Astrocyte of the hippocampus (primary cell): ENCODE measurements at regions not wholly inside any gene's neighbourhood (a gene's known extent, or its start where the extent isn't known, plus 50 kb on each side); places are given as distances from the start of the nearest gene placed in this dataset.
A peak's percentile ranks its signal among the peaks of the same experiment; 100 is the strongest.

Source experiments
- DNase-seq: peaks from one replicate; pipeline ENCODE4 v3.0.0; 2011; ENCODE audit warnings: low read depth, low spot score

- DNase-seq: no peak
Measured at GRCh38 chr9:87245271-87245670, 252.4 kb upstream of the DAPK1 start.

- DNase-seq: no peak
Measured at GRCh38 chr9:87247097-87247496, 250.6 kb upstream of the DAPK1 start.

GRCh38 chr9:87249029-87249428 is 248.6 kb upstream of the DAPK1 start:
- DNase-seq: no peak

DNA sequence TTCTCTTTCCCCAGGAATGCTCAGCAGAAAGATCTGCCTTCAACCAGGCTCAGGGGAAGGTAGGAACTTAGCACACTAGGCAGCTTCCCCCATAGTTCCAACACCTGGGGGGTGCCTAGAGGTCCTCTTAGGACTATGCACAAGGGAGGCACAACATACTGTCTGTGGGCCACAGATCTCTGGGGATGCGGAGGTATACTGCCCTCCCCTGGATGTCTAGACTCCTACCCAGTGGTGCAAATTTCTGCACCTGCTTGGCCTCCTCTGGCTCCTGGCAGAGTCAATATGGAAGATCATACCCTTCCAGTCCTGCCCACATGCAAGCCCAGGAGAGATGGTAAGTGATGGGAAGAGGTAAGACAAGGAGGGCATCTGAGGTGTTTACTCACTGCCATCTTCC is 247.5 kb upstream of the DAPK1 start:
- no peak for DNase-seq

DNA sequence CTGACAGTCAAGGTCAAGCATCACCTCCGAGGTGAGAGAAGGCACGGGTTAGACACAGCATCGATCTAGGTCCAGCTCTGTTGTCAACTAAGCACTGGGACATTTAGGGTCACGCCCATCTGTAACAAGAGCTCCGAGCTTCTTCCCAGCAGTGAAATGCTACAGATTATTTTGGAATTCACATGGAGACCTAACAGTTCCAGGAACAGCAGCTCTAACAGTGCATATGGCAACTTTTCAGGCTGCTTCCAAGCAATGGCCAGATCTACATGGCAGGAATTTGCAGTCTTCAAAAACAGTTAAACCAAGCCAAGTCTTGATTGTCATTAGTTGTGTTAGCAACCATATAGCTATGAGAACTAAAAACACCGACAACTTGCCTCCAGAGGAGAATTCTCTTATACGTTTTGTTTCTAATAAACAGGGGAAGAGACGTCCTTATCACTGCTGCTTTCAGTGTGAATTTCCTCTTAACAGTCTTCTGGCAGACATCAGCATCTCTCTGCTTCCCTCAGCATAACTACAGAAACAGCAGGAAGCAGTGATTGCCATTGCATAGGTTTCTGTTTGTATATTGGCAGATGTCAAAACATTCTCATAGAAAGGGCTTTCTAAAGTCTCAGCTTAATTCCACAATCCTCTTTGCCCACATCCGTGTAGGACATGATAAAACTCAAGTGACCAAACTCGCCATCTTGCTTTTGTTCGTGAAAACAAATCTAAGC is 242.1 kb upstream of the DAPK1 start:
- peak; percentile 21 for DNase-seq

DNA sequence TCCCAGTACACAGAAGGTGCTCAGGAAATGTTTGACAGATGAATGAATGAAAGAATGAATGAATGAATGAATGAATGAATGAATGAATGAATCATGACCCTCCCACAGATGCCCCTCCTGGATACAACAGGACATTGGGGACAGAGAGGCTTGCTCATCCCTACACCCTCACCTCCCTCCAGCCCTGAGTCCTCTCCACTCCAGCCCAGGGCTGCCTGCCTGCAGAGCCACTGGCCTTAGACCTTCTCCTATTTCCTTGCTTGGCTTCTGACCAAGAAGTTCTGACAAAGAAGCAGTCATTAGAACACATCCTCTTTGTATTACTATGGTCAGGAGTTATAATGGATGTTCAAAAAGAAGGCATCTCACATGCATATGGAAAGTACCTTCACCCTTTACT is 240.7 kb upstream of the DAPK1 start:
- no peak for DNase-seq

DNA sequence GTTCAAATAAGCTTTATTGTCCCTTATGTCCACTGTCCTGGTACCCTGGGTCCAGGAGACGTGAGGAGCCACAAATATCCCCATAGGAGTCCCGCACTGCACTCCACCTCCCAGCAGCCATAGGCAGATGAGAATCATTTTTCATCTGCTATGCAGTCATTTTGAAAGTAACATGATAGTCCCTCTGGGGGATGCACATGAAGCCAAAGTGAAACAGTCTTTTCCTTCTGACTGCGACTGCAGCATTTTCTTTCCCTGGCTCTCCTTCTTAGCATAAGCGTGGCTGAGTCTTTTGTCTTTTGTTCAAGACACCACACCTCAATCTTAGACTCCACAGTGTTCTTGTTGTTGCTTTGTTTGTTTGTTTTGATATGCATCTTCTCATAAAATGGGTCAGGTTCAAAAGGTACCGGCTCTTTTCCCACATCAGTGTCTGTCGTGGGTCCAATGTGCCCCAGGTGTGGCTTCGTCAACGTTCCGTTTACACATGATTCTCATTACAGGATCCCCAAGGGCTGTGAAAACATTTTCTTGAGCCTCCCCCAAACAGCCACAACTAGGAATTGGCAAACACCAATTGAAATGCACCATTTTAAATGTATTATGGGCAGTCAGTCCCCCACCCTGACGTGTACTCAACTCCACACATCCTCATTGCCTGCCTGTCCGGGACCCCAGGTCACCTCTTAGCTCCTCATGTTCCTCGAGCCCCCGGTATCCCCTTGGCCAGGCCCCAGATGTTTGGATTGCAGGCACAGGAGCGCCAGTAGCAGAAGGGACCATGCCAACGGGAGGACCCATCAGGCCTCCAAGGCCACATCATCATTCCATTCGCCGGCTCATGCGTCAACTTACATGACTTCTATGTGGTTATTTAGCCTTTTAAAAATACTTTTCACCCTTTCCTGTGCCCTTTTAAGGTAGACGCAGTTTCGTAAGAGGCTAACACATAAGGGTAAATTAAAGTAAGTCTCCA is 237.8 kb upstream of the DAPK1 start:
- no peak for DNase-seq

DNA sequence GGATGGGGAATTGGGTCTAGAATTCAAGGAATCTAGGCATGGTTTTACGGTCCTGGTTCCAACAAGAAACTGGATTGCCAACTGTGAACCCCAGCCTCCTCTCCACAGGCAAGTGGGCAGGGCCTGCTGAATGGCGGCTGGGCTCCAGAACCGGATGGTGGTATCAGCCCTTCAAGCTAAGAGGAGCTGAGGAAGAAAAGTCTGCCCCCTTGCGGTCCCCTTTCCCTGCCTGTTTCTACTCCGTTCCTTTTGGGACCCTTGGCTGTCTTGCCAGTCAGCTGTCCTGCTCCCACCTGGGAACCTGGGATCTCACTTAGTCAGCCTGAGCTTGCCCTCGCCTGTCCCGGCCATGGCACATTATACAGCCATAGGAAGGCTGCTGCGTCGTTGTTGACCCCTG is 234.4 kb upstream of the DAPK1 start:
- no peak for DNase-seq

DNA sequence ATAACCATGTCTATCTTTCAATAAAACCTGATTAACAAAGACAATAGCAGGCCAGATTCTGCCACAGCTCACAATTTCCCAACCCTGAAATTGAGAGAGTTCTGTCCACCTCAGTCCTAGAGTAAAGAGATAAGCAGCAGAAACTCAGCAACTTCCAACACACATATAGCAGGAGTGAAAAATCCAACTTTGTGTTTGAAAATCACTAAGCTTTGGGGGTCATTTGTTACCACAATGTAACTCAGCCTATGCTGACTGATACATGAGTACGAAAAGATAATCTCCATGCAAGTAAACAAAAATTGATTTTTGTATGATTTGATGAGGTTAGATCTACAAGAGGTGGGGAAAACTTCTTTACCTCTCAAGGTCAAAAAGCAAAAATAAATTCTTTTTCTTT is 231.0 kb upstream of the DAPK1 start:
- no peak for DNase-seq

DNA sequence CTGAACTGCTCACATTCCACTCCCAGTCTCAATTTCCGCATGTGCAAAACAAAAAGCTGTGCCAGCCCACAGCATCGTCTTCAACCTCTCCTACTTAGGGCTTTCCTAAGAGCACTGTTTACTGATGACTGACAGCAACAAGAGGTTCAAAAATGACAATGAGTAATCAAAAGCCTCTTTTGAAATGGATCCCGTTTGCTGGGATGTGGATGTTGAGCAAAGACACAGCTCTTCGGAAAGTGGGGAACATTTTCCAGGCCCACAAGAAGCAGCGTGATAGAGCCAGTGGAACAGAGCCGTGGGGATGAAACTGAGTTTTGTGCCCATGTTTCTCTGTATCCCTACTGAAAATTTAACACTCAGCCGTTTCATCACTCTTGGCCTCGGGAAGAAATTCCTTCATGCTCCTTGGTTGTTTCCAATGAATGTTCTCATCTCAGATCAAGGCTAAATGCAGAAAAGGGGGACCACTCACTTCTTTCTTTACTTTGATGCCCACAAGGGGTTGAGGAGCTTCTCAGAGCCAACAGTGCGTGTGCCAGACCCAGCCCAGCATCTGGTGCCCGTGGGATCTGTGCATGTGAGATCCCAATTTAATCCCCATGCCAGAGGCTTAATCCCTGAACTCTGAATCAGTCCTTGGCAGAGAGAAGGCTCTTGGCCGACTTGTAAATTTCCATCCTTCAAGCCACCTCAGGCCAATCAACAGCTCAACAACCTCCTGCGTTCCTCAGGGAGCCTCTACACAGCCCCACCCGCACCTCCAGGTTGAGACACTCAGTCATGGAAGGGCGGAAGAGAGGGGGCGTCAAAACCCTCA is 230.2 kb upstream of the DAPK1 start:
- peak; percentile 51 for DNase-seq

DNA sequence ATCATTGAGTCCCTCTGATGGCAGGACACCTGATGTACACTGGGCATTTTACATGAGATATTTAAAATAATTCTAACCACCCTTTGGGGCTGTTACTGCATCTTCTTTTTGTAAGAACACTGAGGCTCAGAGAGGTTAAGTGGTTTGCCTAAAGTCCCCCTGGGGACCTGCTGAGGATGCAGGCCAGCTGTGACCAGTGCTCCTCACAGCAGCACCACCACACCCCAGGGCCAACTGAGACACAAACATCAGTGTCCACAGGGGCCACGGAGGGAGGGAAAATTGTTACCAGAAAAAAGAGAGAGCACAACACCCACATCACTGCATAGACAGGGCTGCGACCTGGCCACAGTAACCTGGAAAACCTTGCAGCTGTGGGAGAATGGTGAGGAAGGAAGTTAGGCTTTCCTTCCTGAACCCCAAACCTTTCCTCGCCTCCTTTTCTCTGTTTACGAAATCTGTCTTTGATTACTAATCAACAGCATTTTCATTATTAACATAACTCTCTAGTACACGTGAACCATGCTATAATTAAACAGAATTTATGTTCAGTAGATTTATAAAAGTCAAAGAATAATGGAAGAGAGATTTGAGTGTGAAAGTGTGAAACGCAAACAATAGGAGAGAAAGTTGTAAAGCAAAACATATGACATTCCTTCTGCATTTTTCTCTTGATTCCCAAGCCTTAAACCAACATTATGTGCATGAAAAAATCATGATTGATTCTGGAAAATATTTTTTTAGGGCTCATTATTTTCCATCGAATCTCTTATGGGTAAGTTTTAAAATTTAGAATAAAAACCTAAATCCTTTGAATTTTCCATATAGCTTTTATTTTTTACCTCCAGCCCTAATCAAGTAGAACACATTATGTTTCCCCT is 228.1 kb upstream of the DAPK1 start:
- DNase-seq: no peak

GRCh38 chr9:87270221-87270847 is 227.3 kb upstream of the DAPK1 start:
- DNase-seq: peak; percentile 76

DNA sequence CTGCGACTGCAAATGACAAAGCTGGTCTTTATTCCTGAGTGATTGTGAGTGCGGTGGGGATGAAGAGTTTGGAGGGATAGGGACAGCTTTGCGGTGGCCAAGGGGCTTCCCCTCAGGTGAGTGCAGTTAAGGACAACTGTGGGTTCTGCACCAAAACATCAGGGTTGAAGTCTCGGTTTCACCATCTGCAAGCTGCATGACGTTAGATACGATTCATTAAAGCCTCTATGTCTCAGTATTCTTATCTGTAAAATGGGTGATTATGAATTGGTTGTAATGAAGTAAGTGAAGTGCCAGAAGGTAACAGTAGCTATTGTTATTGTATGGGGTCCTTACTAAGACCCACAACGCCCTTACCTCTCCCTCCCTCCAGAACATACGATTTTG is 226.8 kb upstream of the DAPK1 start:
- no peak for DNase-seq

- DNase-seq: no peak
Measured at GRCh38 chr9:87271696-87272477, 225.8 kb upstream of the DAPK1 start.

GRCh38 chr9:87275047-87275725 is 222.5 kb upstream of the DAPK1 start:
- DNase-seq: no peak

DNA sequence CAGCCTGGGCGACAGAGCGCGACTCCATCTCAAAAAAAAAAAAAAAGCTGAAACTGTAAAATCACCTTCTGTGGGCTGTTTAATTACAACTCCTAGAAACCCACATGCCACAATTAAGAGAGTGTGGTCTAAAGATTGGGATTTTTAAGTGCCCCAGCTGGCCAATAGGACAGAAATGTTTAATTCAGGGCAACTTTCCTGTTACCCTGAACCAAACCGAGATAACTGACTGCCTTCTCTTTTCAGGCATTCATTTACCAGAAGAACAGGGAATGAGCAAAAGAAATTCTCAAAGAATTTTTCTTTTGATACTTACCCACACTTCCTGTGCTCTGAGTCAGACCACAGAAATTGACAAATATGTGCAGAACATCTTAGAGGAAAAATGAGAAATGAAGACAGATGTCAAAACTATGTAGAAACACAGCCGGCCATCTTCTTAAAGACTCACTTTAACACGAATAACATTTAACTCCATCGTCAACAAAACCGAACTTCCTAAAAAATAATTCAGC is 221.3 kb upstream of the DAPK1 start:
- DNase-seq: peak; percentile 79

DNA sequence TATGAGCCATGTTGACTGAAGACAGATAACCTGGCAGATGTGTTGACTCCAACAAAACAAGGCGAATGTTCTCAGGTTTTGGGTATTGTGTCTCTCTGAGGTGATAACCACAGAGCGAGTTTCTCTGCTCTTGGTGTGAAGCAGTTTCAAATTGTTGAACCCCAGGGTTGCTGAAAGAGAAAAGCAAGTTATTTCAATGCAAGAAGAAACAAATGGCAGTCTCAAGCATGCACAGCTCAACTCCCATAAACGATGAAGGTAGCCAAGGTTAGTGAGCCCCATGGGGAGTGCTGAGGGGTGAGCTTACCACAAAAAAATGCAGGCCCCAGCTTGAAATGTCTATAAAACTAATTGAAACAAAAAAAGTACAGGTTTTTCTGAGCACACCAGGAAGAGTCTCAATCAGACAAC is 220.8 kb upstream of the DAPK1 start:
- DNase-seq: peak; percentile 75

- DNase-seq: no peak
Measured at GRCh38 chr9:87277346-87277745, 220.3 kb upstream of the DAPK1 start.
